ENCODE measurements at regions not wholly inside any gene's neighbourhood (a gene's known extent, or its start where the extent isn't known, plus 50 kb on each side); places are given as distances from the start of the nearest gene placed in this dataset.
"Not testable (repeated sequence)": the region's sequence is repeated elsewhere in the genome, so short reads cannot be mapped to it uniquely, and the experiment has no call there.

DNA sequence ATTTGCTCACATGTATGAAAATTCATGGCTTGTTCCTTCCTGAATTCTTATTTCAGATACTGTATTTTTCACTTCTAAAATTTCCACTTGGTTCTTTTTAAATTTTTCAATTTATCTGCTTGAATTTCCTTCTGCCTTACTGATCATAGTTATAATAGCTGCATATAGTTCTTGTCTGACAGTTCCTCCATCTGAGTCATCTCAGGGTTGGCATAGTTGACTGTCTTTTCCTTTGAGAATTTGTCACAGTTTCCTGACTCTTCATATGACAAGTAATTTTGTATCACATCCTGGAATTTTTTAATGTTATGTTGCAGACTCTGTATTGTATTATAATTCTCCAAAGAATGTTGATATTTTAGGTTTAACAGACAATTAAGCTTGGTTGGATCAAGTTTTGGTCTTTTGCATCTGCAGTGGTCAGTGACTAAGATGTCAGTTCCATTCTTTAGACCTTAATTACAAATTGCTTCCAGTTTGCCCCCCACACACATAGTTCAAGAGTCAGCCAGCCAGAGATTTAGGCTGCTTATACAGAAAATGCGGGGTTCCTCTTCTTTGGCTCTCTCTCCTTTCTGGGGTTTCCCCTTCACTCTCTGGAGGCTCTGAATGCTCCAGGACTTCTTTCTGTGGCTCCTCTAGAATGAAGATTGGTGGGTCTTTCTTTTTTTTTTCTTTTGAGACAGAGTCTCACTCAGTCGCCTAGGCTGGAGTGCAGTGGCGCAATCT lies 153.7 kb upstream of the NBPF12 start:
- not testable (repeated sequence) for H3K9me3 Mint-ChIP-seq; H3K23me2 ChIP-seq (ENCODE audit: insufficient read length, low read depth, low read length, poor library complexity, severe bottlenecking); H2BK12ac ChIP-seq (ENCODE audit: insufficient read length, low read depth, low read length); H3K18ac ChIP-seq (ENCODE audit: insufficient read length, low read depth, low read length); H3K27me3 Mint-ChIP-seq (ENCODE audit: low read depth); H4K20me1 ChIP-seq (ENCODE audit: control insufficient read depth, insufficient read depth, insufficient read length); H2AFZ ChIP-seq (ENCODE audit: low read length); H3T11ph ChIP-seq (ENCODE audit: low read length); H3K27me3 ChIP-seq (ENCODE audit: insufficient read depth, low read length); H4K91ac ChIP-seq (ENCODE audit: insufficient read length, low read depth, low read length); H3K23ac ChIP-seq (ENCODE audit: insufficient read length, low read depth, low read length); H3K9ac ChIP-seq (ENCODE audit: extremely low read depth, insufficient read length, low read length); H2BK120ac ChIP-seq (ENCODE audit: low read depth, low read length, poor library complexity, severe bottlenecking); H2BK5ac ChIP-seq (ENCODE audit: insufficient read length, low read length); DNase-seq; H3K4me1 Mint-ChIP-seq; H4K8ac ChIP-seq (replicated peaks; ENCODE audit: insufficient read length, low read depth, low read length); H2BK15ac ChIP-seq (ENCODE audit: low read depth, low read length); H3K4me3 Mint-ChIP-seq; H2AK5ac ChIP-seq (ENCODE audit: insufficient read length, low read length); H3K27ac ChIP-seq (ENCODE audit: insufficient read length, low read depth, low read length); H3K4me1 ChIP-seq (ENCODE audit: insufficient read depth, low read length); H3K79me1 ChIP-seq (ENCODE audit: insufficient read depth, low read depth, low read length, poor library complexity, severe bottlenecking); H3K14ac ChIP-seq (ENCODE audit: insufficient read depth, low read length); H3K4me2 ChIP-seq (ENCODE audit: insufficient read depth, insufficient read length, low read length); H3K79me2 ChIP-seq (ENCODE audit: insufficient read depth, low read length); H2BK20ac ChIP-seq (ENCODE audit: low read depth, low read length, poor library complexity, severe bottlenecking); H3K4ac ChIP-seq (ENCODE audit: low read depth, low read length); H4K5ac ChIP-seq (ENCODE audit: insufficient read length, low read depth, low read length); H3K36me3 Mint-ChIP-seq (ENCODE audit: insufficient read depth in 1 of 3, low read depth in 3 of 3); H3K56ac ChIP-seq (ENCODE audit: insufficient read length, low read depth, low read length); H3K9me3 ChIP-seq (ENCODE audit: control insufficient read depth, low read depth, low read length); H3K27ac Mint-ChIP-seq
- WGBS (ENCODE audit: extremely low coverage, insufficient read length, low lambda C conversion rate) = no CpG with 5 or more reads among the region's 3 CpGs

- not testable (repeated sequence) for H3K4me1 Mint-ChIP-seq; H3K36me3 Mint-ChIP-seq (ENCODE audit: insufficient read depth in 1 of 3, low read depth in 3 of 3); H3K9me3 Mint-ChIP-seq; H3K56ac ChIP-seq (ENCODE audit: insufficient read length, low read depth, low read length); H4K5ac ChIP-seq (ENCODE audit: insufficient read length, low read depth, low read length); H3K23me2 ChIP-seq (ENCODE audit: insufficient read length, low read depth, low read length, poor library complexity, severe bottlenecking); H2BK5ac ChIP-seq (ENCODE audit: insufficient read length, low read length); H3K79me2 ChIP-seq (ENCODE audit: insufficient read depth, low read length); H4K20me1 ChIP-seq (ENCODE audit: control insufficient read depth, insufficient read depth, insufficient read length); H4K8ac ChIP-seq (replicated peaks; ENCODE audit: insufficient read length, low read depth, low read length); H3K4me2 ChIP-seq (ENCODE audit: insufficient read depth, insufficient read length, low read length); H3T11ph ChIP-seq (ENCODE audit: low read length); H3K27me3 Mint-ChIP-seq (ENCODE audit: low read depth); H2AFZ ChIP-seq (ENCODE audit: low read length); H3K4ac ChIP-seq (ENCODE audit: low read depth, low read length); H3K4me1 ChIP-seq (ENCODE audit: insufficient read depth, low read length); H3K4me3 Mint-ChIP-seq; H3K27ac Mint-ChIP-seq; H3K27ac ChIP-seq (ENCODE audit: insufficient read length, low read depth, low read length); H2AK5ac ChIP-seq (ENCODE audit: insufficient read length, low read length); H3K27me3 ChIP-seq (ENCODE audit: insufficient read depth, low read length); H3K23ac ChIP-seq (ENCODE audit: insufficient read length, low read depth, low read length); H4K91ac ChIP-seq (ENCODE audit: insufficient read length, low read depth, low read length); H3K18ac ChIP-seq (ENCODE audit: insufficient read length, low read depth, low read length); H2BK15ac ChIP-seq (ENCODE audit: low read depth, low read length); H2BK120ac ChIP-seq (ENCODE audit: low read depth, low read length, poor library complexity, severe bottlenecking); DNase-seq; H2BK20ac ChIP-seq (ENCODE audit: low read depth, low read length, poor library complexity, severe bottlenecking); H2BK12ac ChIP-seq (ENCODE audit: insufficient read length, low read depth, low read length); H3K14ac ChIP-seq (ENCODE audit: insufficient read depth, low read length); H3K9ac ChIP-seq (ENCODE audit: extremely low read depth, insufficient read length, low read length); H3K79me1 ChIP-seq (ENCODE audit: insufficient read depth, low read depth, low read length, poor library complexity, severe bottlenecking); H3K9me3 ChIP-seq (ENCODE audit: control insufficient read depth, low read depth, low read length)
- no CpG with 5 or more reads among the region's 7 CpGs for WGBS (ENCODE audit: extremely low coverage, insufficient read length, low lambda C conversion rate)
These were observed 156.9 kb upstream of the NBPF12 start for GRCh38 chr1:146781235-146781634.
